ENCODE measurements at regions not wholly inside any gene's neighbourhood (a gene's known extent, or its start where the extent isn't known, plus 50 kb on each side); places are given as distances from the start of the nearest gene placed in this dataset.

DNA sequence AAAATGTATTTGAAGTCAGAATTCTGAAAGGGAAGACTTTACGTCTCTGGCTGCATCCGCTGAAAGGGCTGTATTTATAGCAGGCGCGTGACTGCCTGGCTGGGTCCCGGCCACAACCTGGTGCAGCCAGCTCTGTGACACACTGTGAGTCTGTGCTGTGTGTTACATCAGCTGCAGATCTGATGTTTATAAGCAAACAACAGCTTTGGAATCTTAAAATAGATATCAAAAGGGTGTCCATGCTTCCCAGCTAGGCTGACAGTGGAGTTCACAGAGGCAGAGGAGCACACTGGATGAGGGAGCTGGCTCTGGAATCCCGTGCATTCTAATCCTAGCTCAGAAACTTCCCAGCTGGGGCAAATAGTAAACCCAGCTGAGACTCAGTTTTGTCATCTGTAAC is 433.4 kb upstream of the BRINP1 start:
- TF ChIP-seq, protein P1, sequence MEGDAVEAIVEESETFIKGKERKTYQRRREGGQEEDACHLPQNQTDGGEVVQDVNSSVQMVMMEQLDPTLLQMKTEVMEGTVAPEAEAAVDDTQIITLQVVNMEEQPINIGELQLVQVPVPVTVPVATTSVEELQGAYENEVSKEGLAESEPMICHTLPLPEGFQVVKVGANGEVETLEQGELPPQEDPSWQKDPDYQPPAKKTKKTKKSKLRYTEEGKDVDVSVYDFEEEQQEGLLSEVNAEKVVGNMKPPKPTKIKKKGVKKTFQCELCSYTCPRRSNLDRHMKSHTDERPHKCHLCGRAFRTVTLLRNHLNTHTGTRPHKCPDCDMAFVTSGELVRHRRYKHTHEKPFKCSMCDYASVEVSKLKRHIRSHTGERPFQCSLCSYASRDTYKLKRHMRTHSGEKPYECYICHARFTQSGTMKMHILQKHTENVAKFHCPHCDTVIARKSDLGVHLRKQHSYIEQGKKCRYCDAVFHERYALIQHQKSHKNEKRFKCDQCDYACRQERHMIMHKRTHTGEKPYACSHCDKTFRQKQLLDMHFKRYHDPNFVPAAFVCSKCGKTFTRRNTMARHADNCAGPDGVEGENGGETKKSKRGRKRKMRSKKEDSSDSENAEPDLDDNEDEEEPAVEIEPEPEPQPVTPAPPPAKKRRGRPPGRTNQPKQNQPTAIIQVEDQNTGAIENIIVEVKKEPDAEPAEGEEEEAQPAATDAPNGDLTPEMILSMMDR (IDR thresholded peaks at IDR 0.05): no peak
- no peak for TF ChIP-seq RELA (CRISPR knock-in tag; IDR thresholded peaks at IDR 0.05; ENCODE audit: borderline replicate concordance)
- no peak for TF ChIP-seq ATF1 (CRISPR knock-in tag; IDR thresholded peaks at IDR 0.05)
- TF ChIP-seq, protein P2, sequence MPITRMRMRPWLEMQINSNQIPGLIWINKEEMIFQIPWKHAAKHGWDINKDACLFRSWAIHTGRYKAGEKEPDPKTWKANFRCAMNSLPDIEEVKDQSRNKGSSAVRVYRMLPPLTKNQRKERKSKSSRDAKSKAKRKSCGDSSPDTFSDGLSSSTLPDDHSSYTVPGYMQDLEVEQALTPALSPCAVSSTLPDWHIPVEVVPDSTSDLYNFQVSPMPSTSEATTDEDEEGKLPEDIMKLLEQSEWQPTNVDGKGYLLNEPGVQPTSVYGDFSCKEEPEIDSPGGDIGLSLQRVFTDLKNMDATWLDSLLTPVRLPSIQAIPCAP (CRISPR knock-in tag; IDR thresholded peaks at IDR 0.05): no peak
